ENCODE measurements at regions not wholly inside any gene's neighbourhood (a gene's known extent, or its start where the extent isn't known, plus 50 kb on each side); places are given as distances from the start of the nearest gene placed in this dataset.

DNA sequence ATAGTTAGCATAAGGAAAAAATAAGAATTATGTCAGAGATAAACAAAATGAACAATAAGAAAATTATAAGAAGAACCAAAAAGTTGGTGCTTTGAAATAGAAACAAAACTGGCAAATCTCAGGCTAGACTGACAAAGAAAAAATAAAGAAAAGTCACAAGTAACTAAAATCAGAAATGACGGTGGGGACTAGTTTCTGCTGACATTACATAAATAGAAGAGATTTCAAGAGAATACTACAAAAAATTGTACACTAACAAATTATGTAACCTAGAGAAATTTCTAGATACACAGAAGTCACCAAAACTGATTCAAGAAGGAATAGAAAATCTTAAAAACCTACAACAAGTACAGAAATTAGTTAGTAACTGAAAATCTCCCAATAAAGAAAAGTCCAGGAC, 355.6 kb upstream of the SGCG start:
- no peaks in the 10 kb centered on the region for H3K36me3 ChIP-seq (ENCODE audit: control insufficient read depth, insufficient read depth, low read length)
- POLR2A ChIA-PET, result no interaction called here
- CTCF ChIA-PET, result no interaction called here
- H3K4me3 ChIP-seq (ENCODE audit: low read depth, low read length), result no peak overlapping the region
- DNase-seq (ENCODE audit: low read depth), result no peak
- TF ChIP-seq, protein P1, sequence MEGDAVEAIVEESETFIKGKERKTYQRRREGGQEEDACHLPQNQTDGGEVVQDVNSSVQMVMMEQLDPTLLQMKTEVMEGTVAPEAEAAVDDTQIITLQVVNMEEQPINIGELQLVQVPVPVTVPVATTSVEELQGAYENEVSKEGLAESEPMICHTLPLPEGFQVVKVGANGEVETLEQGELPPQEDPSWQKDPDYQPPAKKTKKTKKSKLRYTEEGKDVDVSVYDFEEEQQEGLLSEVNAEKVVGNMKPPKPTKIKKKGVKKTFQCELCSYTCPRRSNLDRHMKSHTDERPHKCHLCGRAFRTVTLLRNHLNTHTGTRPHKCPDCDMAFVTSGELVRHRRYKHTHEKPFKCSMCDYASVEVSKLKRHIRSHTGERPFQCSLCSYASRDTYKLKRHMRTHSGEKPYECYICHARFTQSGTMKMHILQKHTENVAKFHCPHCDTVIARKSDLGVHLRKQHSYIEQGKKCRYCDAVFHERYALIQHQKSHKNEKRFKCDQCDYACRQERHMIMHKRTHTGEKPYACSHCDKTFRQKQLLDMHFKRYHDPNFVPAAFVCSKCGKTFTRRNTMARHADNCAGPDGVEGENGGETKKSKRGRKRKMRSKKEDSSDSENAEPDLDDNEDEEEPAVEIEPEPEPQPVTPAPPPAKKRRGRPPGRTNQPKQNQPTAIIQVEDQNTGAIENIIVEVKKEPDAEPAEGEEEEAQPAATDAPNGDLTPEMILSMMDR (IDR thresholded peaks at IDR 0.05; ENCODE audit: insufficient read depth, low read depth, low read length), result no peak
- H3K27me3 ChIP-seq (ENCODE audit: control insufficient read depth, insufficient read depth, low read length), result no peaks in the 10 kb centered on the region

DNA sequence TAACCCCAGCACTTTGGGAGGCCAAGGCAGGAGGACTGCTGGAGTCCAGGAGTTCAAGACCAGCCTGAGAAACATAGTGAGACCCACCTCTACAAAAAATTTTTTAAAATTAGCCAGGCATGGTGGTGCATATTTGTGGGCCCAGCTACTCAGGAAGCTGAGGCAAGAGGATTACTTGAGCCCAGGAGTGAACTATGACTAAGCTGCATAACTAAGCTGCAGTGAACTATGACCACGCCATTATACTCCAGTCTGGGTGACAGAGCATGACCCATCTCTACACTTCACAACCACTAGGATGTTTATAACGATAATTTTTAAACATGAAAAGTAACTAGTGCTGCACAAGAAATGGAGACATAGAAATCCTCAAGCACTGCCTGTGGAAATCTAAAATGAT, 352.7 kb upstream of the SGCG start:
- ChIA-PET POLR2A (no interaction called here), CTCF (no interaction called here)
- Histone ChIP-seq H3K27me3 (ENCODE audit: control insufficient read depth, insufficient read depth, low read length) (no peaks in the 10 kb centered on the region), H3K36me3 (ENCODE audit: control insufficient read depth, insufficient read depth, low read length) (no peaks in the 10 kb centered on the region), H3K4me3 (ENCODE audit: low read depth, low read length) (no peak overlapping the region)
- TF ChIP-seq, protein P1 (IDR thresholded peaks at IDR 0.05; ENCODE audit: insufficient read depth, low read depth, low read length), result no peak
- DNase-seq (ENCODE audit: low read depth), result no peak

DNA sequence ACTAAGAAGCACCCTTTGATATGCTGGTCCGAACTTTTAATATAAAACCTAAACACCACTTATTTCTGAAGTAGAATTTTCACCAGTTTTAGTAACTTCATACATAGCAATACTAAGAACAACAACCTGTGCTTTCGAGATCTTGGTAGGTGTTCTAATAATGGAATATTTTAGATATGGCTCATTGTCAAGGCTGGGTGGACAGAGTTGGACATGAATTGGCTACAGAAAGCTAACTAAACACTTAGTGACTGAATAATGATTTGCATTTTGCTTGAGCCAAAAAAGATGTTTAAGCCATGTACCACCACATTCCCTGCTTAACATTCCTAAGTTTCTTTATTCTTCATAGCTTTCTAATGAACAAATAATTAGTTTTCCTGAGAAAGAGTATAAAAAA, 344.3 kb upstream of the SGCG start:
- no peak overlapping the region for H3K4me3 ChIP-seq (ENCODE audit: low read depth, low read length)
- no peak for DNase-seq (ENCODE audit: low read depth)
- POLR2A ChIA-PET, result no interaction called here
- TF ChIP-seq, protein P1 (IDR thresholded peaks at IDR 0.05; ENCODE audit: insufficient read depth, low read depth, low read length), result no peak
- no peaks in the 10 kb centered on the region for H3K36me3 ChIP-seq (ENCODE audit: control insufficient read depth, insufficient read depth, low read length)
- CTCF ChIA-PET, result no interaction called here
- H3K27me3 ChIP-seq (ENCODE audit: control insufficient read depth, insufficient read depth, low read length), result no peaks in the 10 kb centered on the region

DNA sequence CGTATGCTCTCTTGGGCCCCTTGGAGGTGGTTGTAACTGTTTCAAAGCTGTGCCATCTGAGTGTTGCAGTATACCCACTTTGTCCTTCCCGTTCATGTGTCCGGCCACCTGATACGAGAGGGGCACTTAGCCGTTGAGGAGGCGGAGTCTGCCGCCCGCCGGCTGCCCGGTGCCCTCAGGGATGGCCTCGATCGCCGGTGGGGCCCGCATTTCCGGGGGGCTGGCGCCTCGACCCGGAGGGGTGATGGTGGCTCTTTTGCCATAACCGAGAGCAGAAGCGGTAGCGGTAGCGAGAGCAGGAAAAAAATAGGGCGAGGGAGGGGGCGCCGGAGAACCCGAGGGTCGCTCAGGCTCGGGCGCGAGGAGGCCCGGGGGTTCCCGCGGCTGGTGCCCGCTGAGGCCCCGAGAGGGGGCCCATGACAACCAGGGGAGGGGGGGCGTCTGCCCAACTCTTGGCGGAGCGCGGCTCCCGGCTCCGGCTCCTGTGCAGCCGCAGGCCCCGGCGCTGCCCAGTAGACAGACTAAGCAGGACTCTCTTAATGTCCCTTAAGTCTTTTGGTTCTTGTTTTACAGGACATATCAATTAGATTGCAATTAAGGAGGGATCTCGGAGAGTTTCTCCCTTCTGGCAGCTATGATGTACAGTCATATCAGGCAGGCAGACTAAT, 342.7 kb upstream of the SGCG start:
- no peak overlapping the region for H3K4me3 ChIP-seq (ENCODE audit: low read depth, low read length)
- H3K27me3 ChIP-seq (ENCODE audit: control insufficient read depth, insufficient read depth, low read length), result no peaks in the 10 kb centered on the region
- CTCF ChIA-PET, result no interaction called here
- POLR2A ChIA-PET, result no interaction called here
- DNase-seq (ENCODE audit: low read depth), result no peak
- H3K36me3 ChIP-seq (ENCODE audit: control insufficient read depth, insufficient read depth, low read length), result no peaks in the 10 kb centered on the region
- TF ChIP-seq, protein P1 (IDR thresholded peaks at IDR 0.05; ENCODE audit: insufficient read depth, low read depth, low read length), result no peak

DNA sequence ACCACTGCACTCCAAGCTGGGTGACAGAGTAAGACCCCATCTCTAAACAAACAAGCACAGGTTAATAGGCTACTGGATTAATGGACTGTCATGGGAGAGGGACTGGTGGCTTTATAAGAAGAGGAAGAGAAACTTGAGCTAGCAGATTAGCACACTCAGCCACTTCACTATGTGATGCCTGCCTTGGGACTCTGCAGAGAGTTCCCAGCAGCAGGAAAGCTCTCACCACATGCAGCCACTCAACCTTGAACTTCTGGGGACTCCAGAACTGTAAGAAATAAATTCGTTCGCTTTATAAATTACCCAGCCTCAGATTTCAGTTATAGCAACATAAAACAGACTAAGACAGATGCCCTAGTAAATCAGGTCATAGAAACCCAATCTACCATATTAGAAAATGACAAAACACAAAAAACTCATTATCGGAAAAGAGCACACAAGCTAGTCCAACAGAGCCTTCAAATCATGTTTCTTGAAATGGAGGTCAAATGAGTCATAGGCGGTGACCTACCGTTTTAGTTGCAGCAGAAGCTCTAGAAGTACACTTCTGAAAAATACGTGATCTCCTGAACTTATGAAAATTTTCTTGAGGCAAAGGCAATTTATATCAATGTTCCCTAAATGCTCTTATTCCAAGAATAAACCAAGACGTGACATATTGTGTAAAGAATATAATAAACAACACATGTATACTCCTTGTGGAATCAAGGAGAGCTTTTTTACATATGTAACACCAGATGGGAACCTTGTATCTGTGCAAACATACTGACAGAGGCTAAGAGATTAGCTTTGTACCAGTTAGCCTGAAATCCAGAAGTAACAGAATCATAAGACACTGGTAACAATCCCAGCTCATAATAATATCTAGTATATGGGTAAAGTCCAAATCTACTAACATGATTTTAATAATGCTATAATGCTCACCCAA, 340.9 kb upstream of the SGCG start:
- CTCF ChIA-PET, result no interaction called here
- Histone ChIP-seq H3K36me3 (ENCODE audit: control insufficient read depth, insufficient read depth, low read length) (no peaks in the 10 kb centered on the region), H3K4me3 (ENCODE audit: low read depth, low read length) (no peak overlapping the region), H3K27me3 (ENCODE audit: control insufficient read depth, insufficient read depth, low read length) (no peaks in the 10 kb centered on the region)
- no peak for DNase-seq (ENCODE audit: low read depth)
- TF ChIP-seq, protein P1 (IDR thresholded peaks at IDR 0.05; ENCODE audit: insufficient read depth, low read depth, low read length), result no peak
- POLR2A ChIA-PET, result no interaction called here

Data from BJ (cell line).